AML-193 (cell line): ENCODE measurements at regions not wholly inside any gene's neighbourhood (a gene's known extent, or its start where the extent isn't known, plus 50 kb on each side); places are given as distances from the start of the nearest gene placed in this dataset.
"Not testable (repeated sequence)": the region's sequence is repeated elsewhere in the genome, so short reads cannot be mapped to it uniquely, and the experiment has no call there.

Experiments used
- DNase-seq, 2 experiments: peaks; one replicate each; lab custom pipeline; 2025; lab: John Stamatoyannopoulos, UW

DNA sequence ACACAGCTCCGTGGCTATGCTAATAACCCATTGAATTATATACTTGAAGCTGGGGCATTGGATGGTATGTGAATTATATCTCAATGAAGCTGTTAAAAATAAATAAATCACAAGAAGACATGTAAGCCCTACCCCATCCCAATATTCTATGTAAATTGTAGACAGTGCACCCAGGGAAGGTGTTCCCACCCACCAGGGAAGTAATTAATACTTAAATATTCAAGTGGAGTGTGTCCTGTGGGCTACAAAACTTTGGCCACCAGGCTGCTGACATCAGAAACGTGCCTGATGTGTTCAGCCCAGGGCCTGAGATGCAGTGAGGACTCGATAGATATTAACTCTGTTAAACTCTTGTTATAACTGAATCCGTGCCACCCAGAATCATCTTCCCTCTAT lies 240.4 kb upstream of the RREB1 start:
- no peak for DNase-seq

DNA sequence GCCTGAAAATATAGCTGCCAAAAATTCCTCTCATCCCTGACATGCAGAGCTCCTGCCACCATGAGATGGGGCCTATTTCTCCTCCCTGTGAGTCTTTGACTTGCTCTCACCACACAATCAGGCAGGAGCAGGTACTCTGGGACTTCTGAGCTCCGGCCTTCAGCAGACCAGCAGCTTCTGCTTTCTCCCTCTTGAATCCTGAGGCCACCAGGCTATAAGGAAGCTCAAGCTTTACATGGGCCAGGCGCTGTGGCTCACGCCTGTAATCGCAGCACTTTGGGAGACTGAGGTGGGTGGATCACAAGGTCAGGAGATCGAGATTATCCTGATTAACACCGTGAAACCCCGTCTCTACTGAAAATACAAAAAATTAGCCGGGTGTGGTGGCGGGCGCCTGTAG lies 238.7 kb upstream of the RREB1 start:
- no peak for DNase-seq

DNA sequence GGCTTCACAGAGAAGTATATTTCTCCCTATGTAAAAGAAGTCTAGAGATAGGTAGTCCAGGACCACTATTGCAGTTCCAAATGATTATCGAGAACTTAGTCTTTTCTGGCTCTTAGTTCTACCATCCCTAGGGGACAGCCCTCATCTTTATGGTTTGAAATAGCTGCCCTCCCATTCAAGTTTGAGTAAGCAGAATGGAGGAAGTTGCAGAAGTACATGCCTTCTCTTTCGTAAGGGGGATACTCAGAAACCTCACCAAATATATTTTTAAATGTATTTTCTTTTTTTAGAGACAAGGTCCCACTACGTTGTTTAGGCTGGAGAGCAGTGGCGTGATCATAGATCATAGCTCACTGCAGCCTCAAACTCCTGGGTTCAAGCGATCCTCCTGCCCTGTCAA lies 236.8 kb upstream of the RREB1 start:
- peak; percentile 79 to 87 for DNase-seq

DNA sequence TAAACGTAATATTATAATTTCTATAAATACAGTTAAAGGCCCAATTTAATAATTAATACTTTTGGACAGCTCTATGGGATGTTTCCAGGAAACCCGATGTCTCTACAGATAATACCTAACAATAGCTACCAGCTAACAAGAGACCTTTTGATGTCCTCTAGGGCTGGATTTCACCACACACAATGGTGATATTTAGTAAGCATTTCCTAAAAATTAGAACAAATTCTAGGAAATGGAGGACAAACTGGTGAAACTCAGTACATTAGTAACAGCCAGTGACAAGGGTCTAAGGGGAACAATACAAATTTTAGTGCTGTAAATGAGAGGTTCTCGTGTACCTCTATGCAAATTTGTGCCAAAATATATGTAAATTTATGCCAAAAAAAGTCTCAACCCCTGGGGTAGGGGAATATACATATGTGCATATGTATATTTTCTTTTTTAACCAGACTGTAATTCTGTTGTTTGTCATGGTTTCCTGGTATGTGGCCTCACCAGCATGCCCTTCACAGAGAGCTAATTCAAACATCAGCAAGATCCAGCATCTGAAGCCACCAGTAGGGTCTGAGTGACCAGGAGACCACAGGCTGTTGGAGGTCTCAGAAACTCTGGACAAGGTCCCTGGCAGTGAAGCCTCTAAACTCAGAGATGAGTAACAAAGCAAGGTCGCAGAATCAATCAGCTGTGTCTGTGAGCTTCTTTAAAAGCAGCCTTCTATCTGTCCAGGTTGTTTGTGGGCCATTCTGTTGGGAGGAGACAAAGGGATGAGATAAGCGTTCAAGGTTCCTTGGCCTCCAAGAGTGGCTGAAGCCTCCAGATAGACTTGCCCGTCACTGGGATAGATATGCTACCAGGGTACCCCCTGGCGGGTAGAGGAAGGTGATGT lies 235.1 kb upstream of the RREB1 start:
- peak; percentile 59 to 74 for DNase-seq

DNA sequence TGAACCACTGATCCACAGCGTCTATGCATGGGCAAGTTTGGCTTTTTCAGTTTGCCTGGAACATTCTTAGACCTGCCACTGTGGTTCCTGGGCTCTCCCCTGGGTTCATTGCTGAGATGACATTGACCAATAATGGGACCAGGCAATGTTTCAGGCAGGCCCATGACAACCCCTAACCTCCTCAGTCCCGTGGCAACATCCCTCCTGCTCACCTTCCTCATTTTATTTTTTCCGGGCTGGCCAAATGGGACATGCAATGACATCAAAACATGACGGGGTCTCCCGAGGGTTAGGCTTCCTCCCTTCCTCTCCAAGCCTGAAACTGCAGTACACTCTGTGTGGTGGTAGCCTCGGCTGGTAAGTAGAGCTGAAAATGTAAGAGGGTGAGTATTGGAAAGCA lies 234.0 kb upstream of the RREB1 start:
- DNase-seq = no peak

DNA sequence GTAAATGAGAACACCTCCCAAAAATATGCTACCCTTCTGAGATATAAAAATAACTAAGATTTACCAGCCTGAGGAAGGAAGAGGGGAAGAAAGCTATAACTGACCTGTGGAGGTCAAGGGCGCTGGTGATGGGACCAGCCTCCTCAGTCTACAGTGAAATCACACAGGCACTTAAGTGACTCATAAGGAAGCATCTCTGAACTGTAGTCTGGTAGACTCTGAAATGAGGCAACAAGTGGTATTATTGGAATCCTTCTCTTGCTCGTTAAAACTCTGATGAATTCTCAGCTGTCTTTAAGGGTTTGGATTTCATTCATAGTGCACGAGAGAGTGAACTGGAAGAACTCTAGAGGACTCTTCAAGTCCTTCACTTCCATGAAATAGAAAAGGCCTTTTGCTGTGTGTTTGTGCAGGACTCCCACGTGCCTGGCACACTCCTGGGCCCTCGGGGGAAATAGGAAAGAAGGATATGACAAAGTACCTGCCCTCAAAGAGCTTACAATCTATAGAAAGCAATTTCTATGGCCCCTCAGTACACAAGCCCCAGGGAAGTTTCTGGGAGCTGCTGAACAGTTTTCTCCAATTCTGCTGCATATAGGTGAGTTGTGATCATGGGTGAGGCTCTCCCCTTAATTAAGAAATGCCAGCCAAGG lies 231.8 kb upstream of the RREB1 start:
- peak; percentile 33 to 53 for DNase-seq

DNA sequence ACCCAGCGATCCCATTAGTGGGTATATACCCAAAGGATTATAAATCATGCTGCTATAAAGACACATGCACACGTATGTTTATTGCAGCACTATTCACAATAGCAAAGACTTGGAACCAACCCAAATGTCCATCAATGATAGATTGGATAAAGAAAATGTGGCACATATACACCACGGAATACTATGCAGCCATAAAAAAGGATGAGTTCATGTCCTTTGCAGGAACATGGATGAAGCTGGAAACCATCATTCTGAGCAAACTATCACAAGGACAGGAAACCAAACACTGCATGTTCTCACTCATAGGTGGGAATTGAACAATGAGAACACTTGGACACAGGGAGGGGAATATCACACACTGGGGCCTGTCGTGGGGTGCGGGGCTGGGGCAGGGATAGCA lies 230.0 kb upstream of the RREB1 start:
- DNase-seq = not testable (repeated sequence)

DNA sequence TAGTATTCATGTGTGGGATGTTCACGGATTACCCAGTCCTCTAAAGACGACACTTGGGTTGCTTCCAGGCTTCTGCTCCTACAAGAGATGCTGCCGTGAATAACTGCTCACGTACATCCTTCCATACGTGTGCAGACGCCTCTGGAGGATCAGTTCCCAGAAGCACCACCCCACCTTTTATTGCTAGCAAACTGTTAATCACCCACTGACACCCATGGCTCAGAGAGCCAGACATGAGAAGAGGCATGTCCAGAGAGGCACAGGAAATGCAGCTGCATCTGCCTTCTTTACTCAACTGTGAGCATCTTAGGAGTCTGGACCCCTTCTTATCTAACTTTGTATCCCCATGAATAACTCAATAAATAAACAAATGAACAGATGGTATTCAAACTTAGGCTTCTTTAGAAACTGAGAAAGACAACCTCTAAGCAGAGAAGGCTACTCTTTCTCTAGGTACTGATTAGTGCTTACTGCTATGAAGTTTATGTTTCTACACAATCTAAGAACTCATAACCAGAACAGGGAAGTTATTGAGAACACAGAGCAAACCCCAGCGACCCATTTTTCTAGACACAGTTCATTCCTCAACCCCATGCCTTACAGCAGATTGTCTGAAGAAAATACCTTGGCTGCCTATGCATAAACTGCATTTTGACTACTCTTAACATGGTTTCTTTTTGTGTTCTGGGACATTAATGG lies 228.7 kb upstream of the RREB1 start:
- DNase-seq = no peak

DNA sequence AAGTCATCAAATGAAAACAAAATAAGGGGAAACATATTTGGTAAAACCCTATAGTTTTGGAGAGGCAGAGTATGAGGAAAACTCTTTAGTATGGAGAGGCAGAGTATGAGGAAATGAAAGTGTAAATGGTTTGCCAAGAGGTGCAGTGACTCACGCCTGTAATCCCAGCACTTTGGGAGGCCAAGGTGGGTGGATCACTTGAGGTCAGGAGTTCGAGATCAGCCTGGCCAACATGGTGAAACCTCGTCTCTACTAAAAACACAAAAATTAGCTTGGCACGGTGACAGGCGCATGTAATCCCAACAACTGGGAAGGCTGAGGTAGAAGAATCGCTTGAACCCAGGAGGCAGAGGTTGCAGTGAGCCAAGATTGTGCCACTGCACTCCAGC lies 228.2 kb upstream of the RREB1 start:
- DNase-seq = not testable (repeated sequence)

DNA sequence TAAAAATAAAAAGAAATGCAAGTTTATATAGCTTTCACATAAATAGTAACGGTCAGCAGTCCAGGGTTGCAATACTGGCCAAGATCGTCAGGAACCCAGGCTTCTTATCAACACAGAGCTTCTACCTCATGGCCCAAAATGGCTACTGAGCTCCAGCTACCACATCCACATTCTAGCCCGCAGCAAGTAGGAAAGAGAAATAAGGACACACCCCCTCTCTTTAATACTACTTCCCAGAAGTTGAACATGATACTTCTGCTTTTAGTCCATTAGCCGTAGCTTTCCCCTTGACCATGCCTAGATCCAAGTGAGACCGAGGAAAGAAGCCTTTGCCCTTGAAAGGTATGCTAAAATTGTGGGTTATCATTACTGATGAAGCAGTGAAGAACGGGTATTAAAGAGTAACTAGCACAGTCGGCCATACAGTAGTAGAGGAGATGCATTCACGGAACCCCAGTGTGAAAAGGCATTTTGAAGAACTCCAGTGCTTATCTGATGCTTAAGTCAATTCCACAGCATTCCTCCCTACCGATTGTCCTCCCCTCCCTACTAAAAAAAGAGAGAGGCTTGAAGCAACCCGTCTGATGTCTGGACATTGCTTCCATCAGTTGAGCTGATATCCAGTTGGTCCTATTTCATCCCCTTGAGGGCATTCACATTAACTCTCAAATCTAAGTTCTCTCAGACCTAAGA lies 226.9 kb upstream of the RREB1 start:
- no peak for DNase-seq

DNA sequence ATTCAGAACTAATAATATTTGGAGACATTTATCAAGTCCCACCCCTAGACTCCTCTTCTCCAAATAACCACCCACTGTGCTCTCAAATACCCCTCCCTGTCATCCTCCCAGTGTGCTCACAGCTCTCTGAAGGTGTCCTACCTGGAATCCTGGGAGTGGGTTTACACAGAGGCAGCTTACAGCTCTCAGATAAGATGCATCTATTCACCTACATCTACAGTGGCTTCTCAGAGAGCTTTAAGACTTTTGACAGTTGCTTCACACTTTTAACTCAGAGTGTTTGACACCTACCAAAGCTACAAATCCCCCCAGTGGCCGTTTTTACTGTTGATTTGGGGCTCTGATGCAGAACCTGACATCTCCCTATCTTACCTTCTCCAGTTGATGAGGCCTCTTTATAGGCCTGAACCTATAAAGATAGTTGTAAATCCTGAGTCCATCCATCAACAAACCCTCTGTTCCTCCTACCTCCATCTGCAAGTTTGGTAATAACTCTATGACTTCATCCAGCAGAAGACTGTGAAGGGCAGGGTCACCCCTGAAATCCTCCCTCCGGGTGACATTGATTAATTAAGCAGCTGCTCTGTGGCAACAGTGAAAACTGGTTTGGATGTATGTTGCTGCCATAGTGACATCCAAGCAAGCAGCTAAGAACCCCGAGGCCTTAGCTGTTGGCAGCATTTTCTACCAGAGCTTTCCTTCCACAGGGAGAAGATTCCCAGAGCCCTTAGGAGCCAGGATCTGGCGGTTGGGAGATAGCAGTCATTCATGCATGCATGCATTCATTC lies 226.1 kb upstream of the RREB1 start:
- DNase-seq = no peak

DNA sequence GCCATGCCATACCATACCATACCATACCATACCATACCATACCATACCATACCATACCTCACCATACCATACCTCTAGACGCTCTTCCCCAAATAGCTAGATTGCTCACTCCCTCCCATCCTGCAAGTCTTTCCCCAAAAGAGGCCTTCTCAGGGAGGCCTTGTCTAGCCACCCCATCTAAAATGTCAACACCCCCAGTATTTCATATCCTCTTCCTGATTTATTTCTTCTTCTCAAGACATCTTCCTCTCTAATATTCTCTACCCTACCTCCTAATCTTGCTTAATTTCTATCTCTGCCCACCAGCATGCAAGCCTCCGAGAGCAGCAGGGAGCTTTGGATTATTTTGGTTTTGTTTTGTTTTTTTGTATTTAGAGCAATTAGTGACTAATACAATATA lies 225.2 kb upstream of the RREB1 start:
- DNase-seq = no peak

DNA sequence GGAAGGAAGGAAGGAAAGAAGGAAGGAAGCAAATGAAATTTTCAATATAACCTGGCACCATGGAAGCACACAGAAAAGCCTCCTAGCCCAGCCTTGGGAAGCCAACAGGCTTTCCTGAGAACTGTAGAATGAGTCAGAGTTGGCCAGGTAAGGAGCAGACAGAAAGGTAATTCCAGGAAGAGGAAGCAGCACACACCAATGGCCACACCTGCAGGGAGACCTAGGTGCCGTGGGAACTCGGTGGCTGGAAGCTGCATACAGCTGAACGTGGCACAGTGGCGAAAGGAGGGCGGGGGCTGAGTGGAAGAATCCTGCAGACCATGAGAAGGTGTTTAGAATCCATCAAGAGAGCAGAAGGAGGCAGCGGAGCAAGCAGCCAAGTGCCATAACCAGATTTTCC lies 224.8 kb upstream of the RREB1 start:
- DNase-seq = no peak

DNA sequence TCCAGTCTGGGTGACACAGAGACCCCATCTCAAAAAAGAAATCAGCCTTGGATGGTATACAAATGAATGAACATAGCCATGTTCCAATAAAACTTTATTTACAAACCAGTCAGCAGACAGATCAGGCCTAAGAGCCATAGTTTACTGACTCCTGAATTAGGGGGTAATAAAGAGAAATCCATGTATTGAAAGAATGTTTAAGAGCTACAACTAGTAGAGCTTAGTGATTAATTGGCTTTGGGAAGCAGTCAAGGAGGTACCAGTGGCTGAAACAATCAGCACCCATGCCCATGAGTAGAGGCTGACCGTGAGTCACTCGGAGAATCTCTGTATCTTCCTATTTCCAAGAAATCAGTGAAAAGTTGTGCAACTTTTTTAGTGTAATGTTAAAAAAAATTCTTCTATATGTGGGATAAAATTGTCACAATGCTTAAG lies 223.6 kb upstream of the RREB1 start:
- DNase-seq = peak; percentile 80 to 84

DNA sequence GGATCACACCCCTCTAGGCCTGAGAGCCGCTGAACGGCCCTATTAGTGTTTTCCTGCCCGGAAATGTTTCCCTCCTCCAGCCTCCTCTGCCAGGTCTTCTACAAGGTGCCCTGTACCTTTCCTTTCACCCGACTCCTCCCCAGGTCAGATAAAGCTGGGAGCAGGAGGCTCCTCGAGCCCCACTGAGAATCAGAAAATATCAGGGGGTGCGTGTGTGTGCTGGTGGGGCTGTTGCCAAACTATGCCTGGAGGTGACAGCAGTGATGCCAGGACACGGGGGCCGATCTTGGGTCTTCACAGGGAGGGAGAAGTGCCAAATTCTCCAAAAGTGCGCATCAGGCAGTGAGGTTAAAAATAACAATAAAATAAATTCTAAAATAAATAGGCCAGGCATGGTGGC lies 222.8 kb upstream of the RREB1 start:
- no peak for DNase-seq

DNA sequence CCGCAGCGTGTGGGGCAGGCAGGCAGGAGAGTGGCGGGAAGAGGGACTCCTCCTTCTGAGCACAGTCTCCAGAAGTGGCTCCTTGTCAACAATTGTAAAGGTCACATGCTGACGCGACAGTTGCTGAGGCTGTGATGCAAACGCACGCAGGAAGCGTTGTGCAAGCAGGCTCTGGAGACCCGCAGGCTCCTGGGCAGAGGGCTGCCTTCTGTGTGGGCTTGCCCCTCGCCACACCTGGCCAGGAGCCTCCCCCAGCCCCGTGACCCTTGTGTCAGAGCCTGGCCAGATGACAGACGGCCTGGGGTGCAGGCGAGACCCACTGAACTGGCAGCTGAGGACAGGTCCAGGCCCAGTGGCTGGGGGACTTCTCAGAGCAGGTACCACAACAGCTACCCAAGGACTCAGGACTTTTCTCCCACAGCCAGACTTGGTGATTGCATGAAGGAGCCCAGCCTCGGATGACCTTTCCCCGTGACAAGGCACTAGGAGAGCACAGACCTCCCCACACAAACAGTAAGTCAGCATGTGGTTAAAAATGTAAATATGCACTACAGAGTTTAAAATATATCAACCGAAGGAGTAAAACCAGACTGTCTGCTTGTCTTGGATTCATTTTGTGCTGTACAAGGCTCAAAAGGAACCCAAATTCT lies 222.1 kb upstream of the RREB1 start:
- peak; percentile 95 to 98 for DNase-seq

DNA sequence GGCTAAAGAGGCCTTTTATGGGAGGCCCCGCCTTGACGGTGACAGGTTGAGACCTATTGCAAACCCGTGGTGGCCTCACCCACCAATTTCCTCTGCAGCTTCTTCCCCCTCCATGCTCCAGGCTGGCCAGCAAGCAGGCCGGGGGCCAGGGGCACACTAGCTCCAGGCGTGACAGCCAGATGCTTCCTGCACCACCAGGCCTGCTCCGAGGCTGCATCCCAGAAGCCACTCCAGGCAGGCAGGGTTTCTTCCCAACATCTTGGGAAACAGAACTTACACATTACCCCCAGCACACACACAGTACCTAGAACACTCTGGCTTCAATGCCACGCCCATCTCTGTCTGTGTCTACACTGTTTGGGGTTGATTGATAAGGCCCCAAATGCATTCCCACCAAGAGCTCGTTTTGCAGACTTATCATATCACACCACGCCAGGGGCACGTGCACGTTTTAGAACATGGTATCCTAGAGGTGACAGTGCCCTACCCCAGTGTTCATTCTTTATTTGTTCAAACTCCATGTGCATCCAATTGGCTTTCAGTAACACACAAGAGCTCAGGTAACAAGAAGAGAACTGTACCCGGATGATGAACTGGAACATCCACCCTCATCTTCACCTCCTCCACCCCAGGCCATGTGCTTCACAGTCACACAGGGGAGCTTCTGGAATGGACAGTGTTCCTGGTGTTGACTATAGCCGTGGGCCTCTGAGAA lies 221.4 kb upstream of the RREB1 start:
- peak; percentile 95 to 98 for DNase-seq

DNA sequence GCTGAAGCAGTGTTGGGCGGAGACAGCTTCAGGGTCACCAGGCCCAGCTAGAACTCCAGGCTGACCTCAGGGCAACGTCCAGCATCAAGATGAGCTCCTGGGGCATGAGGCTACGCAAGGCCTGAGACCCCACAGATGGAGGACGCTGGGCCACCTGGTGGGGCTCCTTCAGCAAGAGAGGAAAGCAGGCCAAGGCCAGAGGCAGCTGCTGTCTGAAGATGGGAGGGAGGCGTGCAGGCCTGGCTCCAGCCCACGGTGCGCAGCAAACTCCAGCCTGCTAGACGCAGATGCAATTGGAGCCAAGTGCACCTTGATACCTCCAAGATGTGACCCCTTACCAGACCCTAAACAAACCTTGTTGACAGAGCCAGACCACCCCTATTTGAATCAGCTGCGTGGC lies 220.9 kb upstream of the RREB1 start:
- no peak for DNase-seq

DNA sequence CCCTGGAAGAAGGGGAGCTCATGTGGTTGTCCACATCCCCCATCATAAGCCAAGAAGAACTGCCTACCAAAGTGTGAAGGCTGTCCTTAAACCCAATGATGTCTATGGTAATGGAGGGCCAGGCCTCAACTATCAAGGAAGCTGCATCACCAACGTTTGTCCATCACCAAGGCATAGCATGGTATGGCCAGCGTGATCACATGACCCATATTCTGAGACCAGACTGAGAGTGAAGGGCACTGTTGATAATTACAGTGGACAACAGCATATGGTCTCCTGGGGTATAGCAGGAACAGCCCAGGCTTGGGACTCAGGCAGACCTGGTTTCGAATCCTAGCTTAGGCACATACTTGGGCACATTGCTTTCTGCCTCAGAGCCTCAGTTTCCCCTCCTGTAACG lies 218.2 kb upstream of the RREB1 start:
- no peak for DNase-seq

DNA sequence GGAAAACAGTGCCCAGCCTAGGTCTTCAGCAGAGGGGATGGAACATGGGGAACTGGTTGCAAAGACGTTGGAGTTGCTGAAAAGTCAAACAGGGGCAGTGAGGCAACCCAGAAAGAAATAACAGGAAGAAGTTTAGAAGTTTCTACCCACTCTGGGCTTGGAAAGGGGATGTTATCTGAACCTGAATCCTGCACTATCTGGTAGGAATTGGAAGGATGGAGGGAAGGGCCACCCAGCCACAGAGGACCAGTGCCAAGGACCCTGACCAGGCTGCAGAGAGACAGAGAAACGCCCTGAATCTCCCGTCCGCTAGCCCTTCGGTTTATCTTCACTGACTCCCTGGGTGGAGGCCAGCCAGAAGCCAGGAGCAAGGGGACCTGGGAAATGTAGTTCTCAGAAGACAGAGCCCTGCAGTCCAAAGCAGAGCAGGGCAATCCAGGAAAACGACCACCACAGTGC lies 217.3 kb upstream of the RREB1 start:
- DNase-seq = peak; percentile 43 to 44
